HEK293 (cell line): ENCODE measurements at regions not wholly inside any gene's neighbourhood (a gene's known extent, or its start where the extent isn't known, plus 50 kb on each side); places are given as distances from the start of the nearest gene placed in this dataset.

Source experiments
- CTCF ChIA-PET: fragments of 350-600 bp; formaldehyde crosslinking; extraction: SDS; loops from one replicate; lab custom pipeline; 2021; ENCODE audit warnings: antibody characterized with exemption; lab: Yijun Ruan, JAX
- POLR2A ChIA-PET: fragments of 300-600 bp; formaldehyde crosslinking; extraction: SDS; loops from one replicate; lab custom pipeline; 2020; ENCODE audit warnings: antibody characterized with exemption, inconsistent platforms; lab: Yijun Ruan, JAX
- H3K27ac ChIP-seq: fragments of 200-500 bp; sonication (Bioruptor generic); 2 replicates; pipeline ENCODE4 v1.5.1; 2014; ENCODE audit warnings: low read depth, low read length, control low read depth, inconsistent platforms; ENCODE audit errors: extremely low read depth
- H3K36me3 ChIP-seq, 2 experiments: fragments of 200-500 bp in 1 of 2; sonication (Bioruptor generic) in 1 of 2; 1 replicate in 1 of 2; 2 replicates in 1 of 2; pipeline ENCODE4 v1.5.1; 2014 to 2017; ENCODE audit warnings: inconsistent platforms in 2 of 2, low read length in 2 of 2; ENCODE audit not compliant: control insufficient read depth in 2 of 2, insufficient read depth in 1 of 2
- H3K4me1 ChIP-seq: fragments of 200-500 bp; sonication (Bioruptor generic); 2 replicates; pipeline ENCODE4 v1.5.1; 2014; ENCODE audit warnings: mild to moderate bottlenecking, low read length, inconsistent platforms; ENCODE audit not compliant: control insufficient read depth, insufficient read depth
- H3K4me3 ChIP-seq: 2 replicates; pipeline ENCODE4 v1.5.1; 2011; ENCODE audit warnings: low read depth, mild to moderate bottlenecking, control low read depth, low read length, moderate library complexity
- H3K9me3 ChIP-seq: fragments of 200-500 bp; sonication (Bioruptor generic); 2 replicates; pipeline ENCODE4 v1.5.1; 2014; ENCODE audit warnings: low read depth, low read length, inconsistent platforms; ENCODE audit not compliant: control insufficient read depth, insufficient read depth
- AEBP2 ChIP-seq: fragments of 450-650 bp; formaldehyde crosslinking; IDR thresholded peaks from 2 replicates; pipeline ENCODE4 v1.5.1; 2016; ENCODE audit warnings: missing biosample characterization, missing genetic modification characterization, borderline replicate concordance
- KLF10 ChIP-seq: fragments of 450-650 bp; IDR thresholded peaks from 2 replicates; pipeline ENCODE4 v1.5.1; 2018; ENCODE audit warnings: missing biosample characterization, mild to moderate bottlenecking, missing genetic modification characterization
- KLF17 ChIP-seq: fragments of 450-650 bp; formaldehyde crosslinking; IDR thresholded peaks from 2 replicates; pipeline ENCODE4 v1.5.1; 2016; ENCODE audit warnings: missing biosample characterization, missing genetic modification characterization
- PRDM6 ChIP-seq: fragments of 450-650 bp; formaldehyde crosslinking; IDR thresholded peaks from 2 replicates; pipeline ENCODE4 v1.5.1; 2017; ENCODE audit warnings: missing biosample characterization, missing genetic modification characterization
- SP3 ChIP-seq: fragments of 450-650 bp; formaldehyde crosslinking; IDR thresholded peaks from 2 replicates; pipeline ENCODE4 v1.5.1; 2016; ENCODE audit warnings: missing biosample characterization, missing genetic modification characterization
- ZBTB17 ChIP-seq: fragments of 450-650 bp; formaldehyde crosslinking; IDR thresholded peaks from 2 replicates; pipeline ENCODE4 v1.5.1; 2016; ENCODE audit warnings: missing biosample characterization, missing genetic modification characterization
- ZFHX2 ChIP-seq: fragments of 450-650 bp; formaldehyde crosslinking; conservative IDR thresholded peaks from 2 replicates; pipeline ENCODE4 v1.5.1; 2016; ENCODE audit warnings: missing biosample characterization, missing genetic modification characterization
- ZNF157 ChIP-seq: fragments of 450-650 bp; formaldehyde crosslinking; IDR thresholded peaks from 2 replicates; pipeline ENCODE4 v1.5.1; 2016; ENCODE audit warnings: missing biosample characterization, missing genetic modification characterization
- ZNF174 ChIP-seq: fragments of 450-650 bp; formaldehyde crosslinking; IDR thresholded peaks from 2 replicates; pipeline ENCODE4 v1.5.0; 2017; ENCODE audit warnings: missing biosample characterization, mild to moderate bottlenecking, missing genetic modification characterization
- ZNF223 ChIP-seq: fragments of 450-650 bp; formaldehyde crosslinking; IDR thresholded peaks from 2 replicates; pipeline ENCODE4 v1.5.1; 2016; ENCODE audit warnings: missing biosample characterization, missing genetic modification characterization
- ZNF248 ChIP-seq: fragments of 450-650 bp; formaldehyde crosslinking; IDR thresholded peaks from 2 replicates; pipeline ENCODE4 v1.5.1; 2017; ENCODE audit warnings: missing biosample characterization, missing genetic modification characterization
- ZNF266 ChIP-seq: fragments of 450-650 bp; formaldehyde crosslinking; IDR thresholded peaks from 2 replicates; pipeline ENCODE4 v1.5.1; 2016; ENCODE audit warnings: missing biosample characterization, missing genetic modification characterization, low read depth
- ZNF350 ChIP-seq: fragments of 450-650 bp; formaldehyde crosslinking; IDR thresholded peaks from 2 replicates; pipeline ENCODE4 v1.5.0; 2017; ENCODE audit warnings: missing biosample characterization, mild to moderate bottlenecking, missing genetic modification characterization
- ZNF362 ChIP-seq: fragments of 450-650 bp; formaldehyde crosslinking; IDR thresholded peaks from 2 replicates; pipeline ENCODE4 v1.5.1; 2016; ENCODE audit warnings: missing biosample characterization, missing genetic modification characterization
- ZNF600 ChIP-seq: fragments of 450-650 bp; formaldehyde crosslinking; IDR thresholded peaks from 2 replicates; pipeline ENCODE4 v1.5.1; 2016; ENCODE audit warnings: missing biosample characterization, missing genetic modification characterization
- ZNF76 ChIP-seq: fragments of 450-650 bp; formaldehyde crosslinking; IDR thresholded peaks from 2 replicates; pipeline ENCODE4; 2016; ENCODE audit warnings: low read depth, missing biosample characterization, missing genetic modification characterization, borderline replicate concordance
- ZNF776 ChIP-seq: fragments of 450-650 bp; formaldehyde crosslinking; IDR thresholded peaks from 2 replicates; pipeline ENCODE4 v1.5.0; 2017; ENCODE audit warnings: missing biosample characterization, missing genetic modification characterization, borderline replicate concordance
- TF ChIP-seq, protein P1 (sequence below): fragments of 450-650 bp; formaldehyde crosslinking; IDR thresholded peaks from 2 replicates; pipeline ENCODE4 v1.5.1; 2017; ENCODE audit warnings: missing biosample characterization, missing genetic modification characterization
- TF ChIP-seq, protein P2 (sequence below): fragments of 450-650 bp; formaldehyde crosslinking; IDR thresholded peaks from 2 replicates; pipeline ENCODE4 v1.5.1; 2016; ENCODE audit warnings: missing biosample characterization, missing genetic modification characterization
- TF ChIP-seq, protein P3 (sequence below): fragments of 450-650 bp; formaldehyde crosslinking; conservative IDR thresholded peaks from 2 replicates; pipeline ENCODE4 v1.5.1; 2016; ENCODE audit warnings: low read depth, missing biosample characterization, missing genetic modification characterization

- Histone ChIP-seq H3K36me3 (no peaks in the 10 kb centered on the region), H3K9me3 (no peaks in the 10 kb centered on the region), H3K4me3 (no peak overlapping the region), H3K27ac (no peak overlapping the region)
- ChIA-PET CTCF (no interaction called here), POLR2A (no interaction called here)
- TF ChIP-seq KLF17 (tag by site-specific recombination): no peak
- TF ChIP-seq, all 188 proteins: peak for 0
- H3K4me1 ChIP-seq: no peaks in the 10 kb centered on the region
These were observed 347.2 kb downstream of the MATN1 start for GRCh38 chr1:30376054-30376697.

GRCh38 chr1:30375156-30375555 is 348.2 kb downstream of the MATN1 start:
- no peaks in the 10 kb centered on the region for H3K36me3 ChIP-seq
- ChIA-PET CTCF (no interaction called here), POLR2A (no interaction called here)
- no peak overlapping the region for H3K4me3 ChIP-seq
- H3K9me3 ChIP-seq: no peaks in the 10 kb centered on the region
- no peak overlapping the region for H3K27ac ChIP-seq
- no peaks in the 10 kb centered on the region for H3K4me1 ChIP-seq
- TF ChIP-seq, protein P1, sequence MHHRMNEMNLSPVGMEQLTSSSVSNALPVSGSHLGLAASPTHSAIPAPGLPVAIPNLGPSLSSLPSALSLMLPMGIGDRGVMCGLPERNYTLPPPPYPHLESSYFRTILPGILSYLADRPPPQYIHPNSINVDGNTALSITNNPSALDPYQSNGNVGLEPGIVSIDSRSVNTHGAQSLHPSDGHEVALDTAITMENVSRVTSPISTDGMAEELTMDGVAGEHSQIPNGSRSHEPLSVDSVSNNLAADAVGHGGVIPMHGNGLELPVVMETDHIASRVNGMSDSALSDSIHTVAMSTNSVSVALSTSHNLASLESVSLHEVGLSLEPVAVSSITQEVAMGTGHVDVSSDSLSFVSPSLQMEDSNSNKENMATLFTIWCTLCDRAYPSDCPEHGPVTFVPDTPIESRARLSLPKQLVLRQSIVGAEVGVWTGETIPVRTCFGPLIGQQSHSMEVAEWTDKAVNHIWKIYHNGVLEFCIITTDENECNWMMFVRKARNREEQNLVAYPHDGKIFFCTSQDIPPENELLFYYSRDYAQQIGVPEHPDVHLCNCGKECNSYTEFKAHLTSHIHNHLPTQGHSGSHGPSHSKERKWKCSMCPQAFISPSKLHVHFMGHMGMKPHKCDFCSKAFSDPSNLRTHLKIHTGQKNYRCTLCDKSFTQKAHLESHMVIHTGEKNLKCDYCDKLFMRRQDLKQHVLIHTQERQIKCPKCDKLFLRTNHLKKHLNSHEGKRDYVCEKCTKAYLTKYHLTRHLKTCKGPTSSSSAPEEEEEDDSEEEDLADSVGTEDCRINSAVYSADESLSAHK: no peak
- TF ChIP-seq ZNF776 (no peak), AEBP2 (tag by site-specific recombination) (no peak), ZBTB17 (no peak), ZNF266 (tag by site-specific recombination) (no peak), ZNF350 (tag by site-specific recombination) (no peak), ZNF223 (tag by site-specific recombination) (no peak), ZNF600 (tag by site-specific recombination) (no peak), ZFHX2 (tag by site-specific recombination) (no peak), ZNF174 (tag by site-specific recombination) (no peak), ZNF157 (tag by site-specific recombination) (no peak), ZNF248 (tag by site-specific recombination) (no peak), PRDM6 (tag by site-specific recombination) (no peak), KLF10 (tag by site-specific recombination) (no peak), ZNF76 (tag by site-specific recombination) (no peak), ZNF362 (tag by site-specific recombination) (no peak), SP3 (tag by site-specific recombination) (no peak)
- TF ChIP-seq, protein P2, sequence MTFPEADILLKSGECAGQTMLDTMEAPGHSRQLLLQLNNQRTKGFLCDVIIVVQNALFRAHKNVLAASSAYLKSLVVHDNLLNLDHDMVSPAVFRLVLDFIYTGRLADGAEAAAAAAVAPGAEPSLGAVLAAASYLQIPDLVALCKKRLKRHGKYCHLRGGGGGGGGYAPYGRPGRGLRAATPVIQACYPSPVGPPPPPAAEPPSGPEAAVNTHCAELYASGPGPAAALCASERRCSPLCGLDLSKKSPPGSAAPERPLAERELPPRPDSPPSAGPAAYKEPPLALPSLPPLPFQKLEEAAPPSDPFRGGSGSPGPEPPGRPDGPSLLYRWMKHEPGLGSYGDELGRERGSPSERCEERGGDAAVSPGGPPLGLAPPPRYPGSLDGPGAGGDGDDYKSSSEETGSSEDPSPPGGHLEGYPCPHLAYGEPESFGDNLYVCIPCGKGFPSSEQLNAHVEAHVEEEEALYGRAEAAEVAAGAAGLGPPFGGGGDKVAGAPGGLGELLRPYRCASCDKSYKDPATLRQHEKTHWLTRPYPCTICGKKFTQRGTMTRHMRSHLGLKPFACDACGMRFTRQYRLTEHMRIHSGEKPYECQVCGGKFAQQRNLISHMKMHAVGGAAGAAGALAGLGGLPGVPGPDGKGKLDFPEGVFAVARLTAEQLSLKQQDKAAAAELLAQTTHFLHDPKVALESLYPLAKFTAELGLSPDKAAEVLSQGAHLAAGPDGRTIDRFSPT (tag by site-specific recombination): no peak
- TF ChIP-seq, protein P3, sequence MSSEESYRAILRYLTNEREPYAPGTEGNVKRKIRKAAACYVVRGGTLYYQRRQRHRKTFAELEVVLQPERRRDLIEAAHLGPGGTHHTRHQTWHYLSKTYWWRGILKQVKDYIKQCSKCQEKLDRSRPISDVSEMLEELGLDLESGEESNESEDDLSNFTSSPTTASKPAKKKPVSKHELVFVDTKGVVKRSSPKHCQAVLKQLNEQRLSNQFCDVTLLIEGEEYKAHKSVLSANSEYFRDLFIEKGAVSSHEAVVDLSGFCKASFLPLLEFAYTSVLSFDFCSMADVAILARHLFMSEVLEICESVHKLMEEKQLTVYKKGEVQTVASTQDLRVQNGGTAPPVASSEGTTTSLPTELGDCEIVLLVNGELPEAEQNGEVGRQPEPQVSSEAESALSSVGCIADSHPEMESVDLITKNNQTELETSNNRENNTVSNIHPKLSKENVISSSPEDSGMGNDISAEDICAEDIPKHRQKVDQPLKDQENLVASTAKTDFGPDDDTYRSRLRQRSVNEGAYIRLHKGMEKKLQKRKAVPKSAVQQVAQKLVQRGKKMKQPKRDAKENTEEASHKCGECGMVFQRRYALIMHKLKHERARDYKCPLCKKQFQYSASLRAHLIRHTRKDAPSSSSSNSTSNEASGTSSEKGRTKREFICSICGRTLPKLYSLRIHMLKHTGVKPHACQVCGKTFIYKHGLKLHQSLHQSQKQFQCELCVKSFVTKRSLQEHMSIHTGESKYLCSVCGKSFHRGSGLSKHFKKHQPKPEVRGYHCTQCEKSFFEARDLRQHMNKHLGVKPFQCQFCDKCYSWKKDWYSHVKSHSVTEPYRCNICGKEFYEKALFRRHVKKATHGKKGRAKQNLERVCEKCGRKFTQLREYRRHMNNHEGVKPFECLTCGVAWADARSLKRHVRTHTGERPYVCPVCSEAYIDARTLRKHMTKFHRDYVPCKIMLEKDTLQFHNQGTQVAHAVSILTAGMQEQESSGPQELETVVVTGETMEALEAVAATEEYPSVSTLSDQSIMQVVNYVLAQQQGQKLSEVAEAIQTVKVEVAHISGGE: no peak
